ENCODE measurements at regions not wholly inside any gene's neighbourhood (a gene's known extent, or its start where the extent isn't known, plus 50 kb on each side); places are given as distances from the start of the nearest gene placed in this dataset.
"Not testable (repeated sequence)": the region's sequence is repeated elsewhere in the genome, so short reads cannot be mapped to it uniquely, and the experiment has no call there.

- TF ChIP-seq CTCF (IDR thresholded peaks at IDR 0.05; ENCODE audit: insufficient read depth, low read length); POLR2AphosphoS5 (IDR thresholded peaks at IDR 0.05; ENCODE audit: low read depth); REST (IDR thresholded peaks at IDR 0.05; ENCODE audit: insufficient replicate concordance, low read depth); GABPA (IDR thresholded peaks at IDR 0.05; ENCODE audit: low read depth): not testable (repeated sequence)
Observed at GRCh38 chr7:135872861-135873260, 104.3 kb downstream of the MTPN start.

Measured in HL-60 (cell line).